LNCAP (cell line): ENCODE measurements at regions not wholly inside any gene's neighbourhood (a gene's known extent, or its start where the extent isn't known, plus 50 kb on each side); places are given as distances from the start of the nearest gene placed in this dataset.

Experiments
- CTCF ChIP-seq: fragments of 450-650 bp; IDR thresholded peaks from 2 replicates; pipeline ENCODE4 v1.5.1; 2017; ENCODE audit warnings: mild to moderate bottlenecking

DNA sequence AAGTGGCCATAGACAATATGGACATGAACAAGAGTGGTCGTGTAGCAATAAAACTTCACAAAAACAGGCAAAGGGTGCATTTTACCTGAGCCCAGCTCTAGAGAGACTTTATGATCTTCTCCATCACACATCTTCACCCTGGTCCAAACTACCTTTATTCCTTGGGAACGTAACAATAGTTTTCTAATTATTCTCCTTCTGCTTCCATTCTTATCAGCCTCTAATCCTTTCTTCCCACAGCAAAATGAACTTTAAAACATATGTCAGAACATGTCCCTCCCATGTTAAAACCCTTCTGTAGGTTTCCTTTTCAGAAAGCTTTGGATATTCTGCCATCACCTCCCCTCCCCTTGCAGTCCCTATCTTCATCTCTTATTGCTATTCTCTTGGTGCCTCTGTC, 395.2 kb upstream of the PLXNA2 start:
- TF ChIP-seq CTCF, result no peak

DNA sequence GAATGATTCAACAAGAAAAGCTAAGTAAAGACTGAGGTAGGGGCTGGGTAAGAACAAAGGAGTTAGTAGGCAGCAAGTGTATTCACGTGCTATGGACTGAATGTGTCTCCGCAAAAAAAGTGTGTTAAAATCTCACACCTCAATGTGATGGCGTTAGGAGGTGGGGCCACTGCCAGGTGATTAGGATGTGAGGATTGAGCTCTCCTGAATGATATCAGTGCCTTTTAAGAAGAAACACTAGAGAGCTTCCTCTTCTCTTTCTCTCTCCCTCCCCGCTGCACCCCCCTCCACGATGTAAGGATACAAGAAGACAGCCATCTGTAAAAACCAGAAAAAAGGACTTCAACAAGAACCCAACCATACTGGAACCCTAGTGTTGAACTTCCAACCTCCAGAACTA, 396.1 kb upstream of the PLXNA2 start:
- no peak for TF ChIP-seq CTCF

- TF ChIP-seq CTCF, result no peak
These were observed 397.5 kb upstream of the PLXNA2 start for GRCh38 chr1:208641579-208642280.

GRCh38 chr1:208643005-208643597, 398.9 kb upstream of the PLXNA2 start:
- TF ChIP-seq CTCF, result no peak

DNA sequence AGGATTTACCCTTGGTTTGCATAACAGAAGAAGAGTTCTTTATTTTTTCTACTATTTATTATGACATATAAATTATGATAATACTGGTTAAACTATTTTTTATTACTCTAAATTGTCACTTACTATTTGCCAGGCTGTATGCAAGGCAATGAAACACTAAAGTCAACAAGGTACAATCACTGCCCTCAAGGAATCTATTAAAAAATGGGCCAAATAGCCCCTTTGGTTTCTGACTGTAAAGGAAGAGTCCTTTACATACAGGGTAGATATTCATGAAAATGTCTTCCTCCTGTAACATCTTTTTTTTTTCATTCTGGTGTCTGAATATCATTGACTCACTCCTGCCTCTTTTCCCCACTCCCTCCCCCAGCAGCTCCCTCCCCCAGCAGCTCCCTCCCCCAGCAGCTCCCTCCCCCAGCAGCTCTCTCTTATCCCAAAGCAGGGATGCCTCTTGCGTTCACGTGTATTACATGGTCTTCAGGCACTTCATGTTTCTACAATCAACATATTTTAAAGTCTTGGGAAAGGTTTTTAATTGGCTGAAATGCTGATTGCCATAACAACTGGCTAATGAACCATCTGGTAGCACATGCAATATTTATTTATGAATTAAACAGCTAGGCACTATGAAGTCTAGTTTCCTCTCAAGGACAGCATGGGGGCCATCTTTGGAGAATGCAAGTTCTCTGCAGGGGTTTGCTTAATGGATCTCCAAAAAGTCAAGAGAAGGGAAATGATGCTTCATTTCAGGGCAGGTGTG, 400.4 kb upstream of the PLXNA2 start:
- TF ChIP-seq CTCF, result no peak

DNA sequence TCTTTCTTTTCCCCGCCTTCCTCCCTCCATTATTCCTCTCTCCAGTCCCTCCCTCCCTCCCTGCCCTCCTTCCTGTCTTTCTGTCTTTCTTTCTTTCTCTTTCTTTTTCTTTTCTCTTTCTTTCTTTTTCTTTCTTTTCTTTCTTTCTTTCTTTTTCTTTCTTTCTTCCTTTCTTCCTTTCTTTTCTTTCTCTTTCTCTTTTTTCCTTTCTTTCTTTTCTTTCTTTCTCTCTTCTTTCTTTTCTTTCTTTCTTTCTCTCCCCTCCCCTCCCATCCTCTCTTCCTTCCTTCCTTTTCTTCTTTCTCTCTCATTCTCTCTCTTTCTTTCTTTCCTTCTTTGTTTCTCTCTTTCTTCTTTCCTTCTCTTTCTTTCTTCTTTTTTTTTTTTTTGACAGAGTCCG, 402.2 kb upstream of the PLXNA2 start:
- no peak for TF ChIP-seq CTCF

- no peak for TF ChIP-seq CTCF
These were observed 404.0 kb upstream of the PLXNA2 start for GRCh38 chr1:208648146-208648545.
